ENCODE measurements at regions not wholly inside any gene's neighbourhood (a gene's known extent, or its start where the extent isn't known, plus 50 kb on each side); places are given as distances from the start of the nearest gene placed in this dataset.

DNA sequence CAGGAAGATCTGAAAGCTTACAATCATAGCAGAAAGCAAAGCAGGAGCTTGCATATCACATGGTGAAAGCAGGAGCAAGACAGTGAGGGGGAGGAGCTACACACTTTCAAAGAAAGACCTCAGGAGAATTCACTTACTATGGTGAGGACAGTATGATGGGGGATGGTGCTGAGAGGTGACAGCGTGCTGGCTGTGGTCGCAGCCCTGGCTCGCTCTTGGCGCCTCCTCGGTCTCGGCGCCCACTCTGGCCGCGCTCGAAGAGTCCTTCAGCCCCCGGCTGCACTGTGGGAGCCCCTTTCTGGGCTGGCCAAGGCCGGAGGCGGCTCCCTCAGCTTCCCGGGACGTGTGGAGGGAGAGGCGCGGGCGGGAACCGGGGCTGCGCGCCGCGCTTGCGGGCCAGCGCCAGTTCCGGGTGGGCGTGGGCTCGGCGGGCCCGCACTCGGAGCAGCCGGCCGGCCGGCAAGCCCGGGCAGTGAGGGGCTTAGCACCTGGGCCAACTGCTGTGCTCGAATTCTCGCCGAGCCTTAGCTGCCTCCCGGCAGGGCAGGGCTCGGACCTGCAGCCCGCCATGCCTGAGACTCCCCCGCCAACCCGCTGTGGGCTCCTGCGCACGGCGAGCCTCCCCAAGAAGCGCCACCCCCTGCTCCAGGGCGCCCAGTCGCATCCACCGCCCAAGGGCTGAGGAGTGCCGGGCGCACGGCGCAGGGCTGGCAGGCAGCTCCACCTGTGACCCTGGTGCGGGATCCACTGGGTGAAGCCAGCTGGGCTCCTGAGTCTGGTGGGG is 131.9 kb upstream of the SPATS2L start:
- no peaks in the 10 kb centered on the region for H3K36me3 ChIP-seq
- H3K4me3 ChIP-seq, result no peak overlapping the region
- H3K27me3 ChIP-seq, result no peaks in the 10 kb centered on the region
- H3K27ac ChIP-seq, result no peak overlapping the region
- no peak for DNase-seq
- no peak for TF ChIP-seq POLR2A (IDR thresholded peaks at IDR 0.05)
- TF ChIP-seq, protein P1, sequence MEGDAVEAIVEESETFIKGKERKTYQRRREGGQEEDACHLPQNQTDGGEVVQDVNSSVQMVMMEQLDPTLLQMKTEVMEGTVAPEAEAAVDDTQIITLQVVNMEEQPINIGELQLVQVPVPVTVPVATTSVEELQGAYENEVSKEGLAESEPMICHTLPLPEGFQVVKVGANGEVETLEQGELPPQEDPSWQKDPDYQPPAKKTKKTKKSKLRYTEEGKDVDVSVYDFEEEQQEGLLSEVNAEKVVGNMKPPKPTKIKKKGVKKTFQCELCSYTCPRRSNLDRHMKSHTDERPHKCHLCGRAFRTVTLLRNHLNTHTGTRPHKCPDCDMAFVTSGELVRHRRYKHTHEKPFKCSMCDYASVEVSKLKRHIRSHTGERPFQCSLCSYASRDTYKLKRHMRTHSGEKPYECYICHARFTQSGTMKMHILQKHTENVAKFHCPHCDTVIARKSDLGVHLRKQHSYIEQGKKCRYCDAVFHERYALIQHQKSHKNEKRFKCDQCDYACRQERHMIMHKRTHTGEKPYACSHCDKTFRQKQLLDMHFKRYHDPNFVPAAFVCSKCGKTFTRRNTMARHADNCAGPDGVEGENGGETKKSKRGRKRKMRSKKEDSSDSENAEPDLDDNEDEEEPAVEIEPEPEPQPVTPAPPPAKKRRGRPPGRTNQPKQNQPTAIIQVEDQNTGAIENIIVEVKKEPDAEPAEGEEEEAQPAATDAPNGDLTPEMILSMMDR (IDR thresholded peaks at IDR 0.05), result no peak
- TF ChIP-seq EP300 (IDR thresholded peaks at IDR 0.05), result no peak
- TF ChIP-seq POLR2AphosphoS5 (IDR thresholded peaks at IDR 0.05), result no peak
- WGBS, 2 donors, result 98% methylated on average over 55 of the region's 55 CpGs
- intact Hi-C loops (cut with DNase I), result no loop called here
- H3K4me1 ChIP-seq, result no peaks in the 10 kb centered on the region
- H3K9me3 ChIP-seq, result no peaks in the 10 kb centered on the region

GRCh38 chr2:200177971-200178911 is 128.3 kb upstream of the SPATS2L start:
- H3K9me3 ChIP-seq, result no peaks in the 10 kb centered on the region
- H3K36me3 ChIP-seq, result no peaks in the 10 kb centered on the region
- no peak overlapping the region for H3K27ac ChIP-seq
- intact Hi-C loops (cut with DNase I), result no loop called here
- 24 to 56% methylated on average over 4 of the region's 4 CpGs for WGBS, 2 donors
- no peaks in the 10 kb centered on the region for H3K4me1 ChIP-seq
- no peak overlapping the region for H3K4me3 ChIP-seq
- no peak for DNase-seq
- TF ChIP-seq, protein P1 (IDR thresholded peaks at IDR 0.05), result no peak
- TF ChIP-seq EP300 (IDR thresholded peaks at IDR 0.05) (no peak), POLR2A (IDR thresholded peaks at IDR 0.05) (no peak), POLR2AphosphoS5 (IDR thresholded peaks at IDR 0.05) (no peak)
- no peaks in the 10 kb centered on the region for H3K27me3 ChIP-seq

DNA sequence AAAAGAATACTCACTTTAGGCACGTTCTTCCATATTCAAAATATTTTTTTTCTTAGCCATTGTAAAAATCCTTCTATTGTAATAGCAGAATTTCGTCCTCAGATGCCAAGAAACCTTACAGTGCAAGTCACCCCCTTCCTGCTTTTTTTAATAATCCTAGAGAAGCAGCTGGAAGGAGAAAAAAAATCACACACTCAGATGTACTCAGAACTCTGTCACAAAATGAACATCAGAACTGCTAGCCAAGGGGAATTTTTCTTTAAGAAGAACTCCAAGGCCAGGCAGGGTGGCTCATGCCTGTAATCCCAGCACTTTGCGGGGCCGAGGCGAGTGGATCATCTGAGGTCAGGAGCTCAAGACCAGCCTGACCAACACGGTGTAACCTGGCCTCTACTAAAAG is 127.3 kb upstream of the SPATS2L start:
- no peaks in the 10 kb centered on the region for H3K27me3 ChIP-seq
- H3K9me3 ChIP-seq, result no peaks in the 10 kb centered on the region
- intact Hi-C loops (cut with DNase I), result no loop called here
- no peaks in the 10 kb centered on the region for H3K4me1 ChIP-seq
- no peaks in the 10 kb centered on the region for H3K36me3 ChIP-seq
- H3K27ac ChIP-seq, result no peak overlapping the region
- no peak overlapping the region for H3K4me3 ChIP-seq
- TF ChIP-seq, protein P1 (IDR thresholded peaks at IDR 0.05), result no peak
- TF ChIP-seq POLR2AphosphoS5 (IDR thresholded peaks at IDR 0.05) (no peak), EP300 (IDR thresholded peaks at IDR 0.05) (no peak), POLR2A (IDR thresholded peaks at IDR 0.05) (no peak)
- DNase-seq, result no peak
- 64 to 76% methylated on average over 6 of the region's 6 CpGs for WGBS, 2 donors

- Histone ChIP-seq H3K4me3 (no peak overlapping the region), H3K9me3 (no peaks in the 10 kb centered on the region), H3K4me1 (no peaks in the 10 kb centered on the region), H3K27me3 (no peaks in the 10 kb centered on the region), H3K27ac (no peak overlapping the region), H3K36me3 (no peaks in the 10 kb centered on the region)
- DNase-seq, result no peak
- TF ChIP-seq EP300 (IDR thresholded peaks at IDR 0.05) (no peak), POLR2A (IDR thresholded peaks at IDR 0.05) (no peak), POLR2AphosphoS5 (IDR thresholded peaks at IDR 0.05) (no peak)
- TF ChIP-seq, protein P1 (IDR thresholded peaks at IDR 0.05), result no peak
- WGBS, 2 donors, result 87 to 93% methylated on average over 3 of the region's 3 CpGs
- intact Hi-C loops (cut with DNase I), result no loop called here
These were observed 125.5 kb upstream of the SPATS2L start for GRCh38 chr2:200180943-200181342.
